ENCODE measurements at regions not wholly inside any gene's neighbourhood (a gene's known extent, or its start where the extent isn't known, plus 50 kb on each side); places are given as distances from the start of the nearest gene placed in this dataset.
"Not testable (repeated sequence)": the region's sequence is repeated elsewhere in the genome, so short reads cannot be mapped to it uniquely, and the experiment has no call there.

GRCh38 chr5:18276939-18277338, 642.7 kb downstream of the TAF11L14 start:
- Mint-ChIP-seq H3K9me3 (peaks cover 2 to 6% of the 10 kb centered on the region in 2 donors), H3K27me3 (no peaks in the 10 kb centered on the region), H3K27ac (no peak overlapping the region), H3K4me1 (ENCODE audit: low read depth in 2 of 2) (no peaks in the 10 kb centered on the region), H3K4me3 (no peak overlapping the region), H3K36me3 (ENCODE audit: insufficient read depth) (no peaks in the 10 kb centered on the region)
- no peak for DNase-seq
- no peak for ATAC-seq (replicated peaks)

- no peak overlapping the region for H3K4me3 Mint-ChIP-seq
- peaks cover 3% of the 10 kb centered on the region for H3K36me3 Mint-ChIP-seq (ENCODE audit: insufficient read depth)
- no peak for DNase-seq
- H3K27ac Mint-ChIP-seq = no peak overlapping the region
- no peaks in the 10 kb centered on the region for H3K4me1 Mint-ChIP-seq (ENCODE audit: low read depth in 2 of 2)
- no peak for ATAC-seq (replicated peaks)
- no peaks in the 10 kb centered on the region for H3K27me3 Mint-ChIP-seq
- H3K9me3 Mint-ChIP-seq = peaks cover under 1 to 4% of the 10 kb centered on the region in 2 donors
Measured at GRCh38 chr5:18281947-18282581, 647.8 kb downstream of the TAF11L14 start.

- H3K27me3 Mint-ChIP-seq = no peaks in the 10 kb centered on the region
- DNase-seq = no peak
- peaks cover 3% of the 10 kb centered on the region for H3K36me3 Mint-ChIP-seq (ENCODE audit: insufficient read depth)
- no peak for ATAC-seq (replicated peaks)
- peaks cover 7% of the 10 kb centered on the region in 2 donors for H3K9me3 Mint-ChIP-seq
- no peak overlapping the region for H3K4me3 Mint-ChIP-seq
- H3K4me1 Mint-ChIP-seq (ENCODE audit: low read depth in 2 of 2) = no peaks in the 10 kb centered on the region
- no peak overlapping the region for H3K27ac Mint-ChIP-seq
Measured at GRCh38 chr5:18285257-18285656, 651.0 kb downstream of the TAF11L14 start.

GRCh38 chr5:18292146-18292545, 657.9 kb downstream of the TAF11L14 start:
- no peak overlapping the region for H3K27ac Mint-ChIP-seq
- DNase-seq (no peak), ATAC-seq (replicated peaks) (no peak)
- no peaks in the 10 kb centered on the region for H3K36me3 Mint-ChIP-seq (ENCODE audit: insufficient read depth)
- no peaks in the 10 kb centered on the region for H3K4me1 Mint-ChIP-seq (ENCODE audit: low read depth in 2 of 2)
- H3K27me3 Mint-ChIP-seq = no peaks in the 10 kb centered on the region
- H3K4me3 Mint-ChIP-seq = no peak overlapping the region
- H3K9me3 Mint-ChIP-seq = peaks cover 5 to 27% of the 10 kb centered on the region in 2 donors

- ATAC-seq (replicated peaks); H3K4me1 Mint-ChIP-seq (ENCODE audit: low read depth in 2 of 2); H3K4me3 Mint-ChIP-seq; H3K27ac Mint-ChIP-seq; H3K36me3 Mint-ChIP-seq (ENCODE audit: insufficient read depth); H3K27me3 Mint-ChIP-seq; DNase-seq: not testable (repeated sequence)
- peaks cover 0 to 20% of the 10 kb centered on the region in 2 donors for H3K9me3 Mint-ChIP-seq
Measured at GRCh38 chr5:18295696-18296095, 661.4 kb downstream of the TAF11L14 start.

- ATAC-seq (replicated peaks) = no peak
- no peaks in the 10 kb centered on the region for H3K27me3 Mint-ChIP-seq
- DNase-seq = no peak
- no peak overlapping the region for H3K27ac Mint-ChIP-seq
- H3K9me3 Mint-ChIP-seq = peaks cover 3 to 20% of the 10 kb centered on the region in 2 donors
- H3K36me3 Mint-ChIP-seq (ENCODE audit: insufficient read depth) = no peaks in the 10 kb centered on the region
- H3K4me3 Mint-ChIP-seq = no peak overlapping the region
- no peaks in the 10 kb centered on the region for H3K4me1 Mint-ChIP-seq (ENCODE audit: low read depth in 2 of 2)
Measured at GRCh38 chr5:18299166-18299565, 664.9 kb downstream of the TAF11L14 start.

GRCh38 chr5:18305288-18305924, 671.1 kb downstream of the TAF11L14 start:
- H3K36me3 Mint-ChIP-seq (ENCODE audit: insufficient read depth) = no peaks in the 10 kb centered on the region
- H3K4me3 Mint-ChIP-seq = no peak overlapping the region
- no peak for DNase-seq
- ATAC-seq (replicated peaks) = no peak
- no peaks in the 10 kb centered on the region for H3K4me1 Mint-ChIP-seq (ENCODE audit: low read depth in 2 of 2)
- no peaks in the 10 kb centered on the region for H3K27me3 Mint-ChIP-seq
- no peak overlapping the region for H3K27ac Mint-ChIP-seq
- H3K9me3 Mint-ChIP-seq = peaks cover 0 to 5% of the 10 kb centered on the region in 2 donors

GRCh38 chr5:18311266-18311665, 677.0 kb downstream of the TAF11L14 start:
- Mint-ChIP-seq H3K36me3 (ENCODE audit: insufficient read depth) (no peaks in the 10 kb centered on the region), H3K4me1 (ENCODE audit: low read depth in 2 of 2) (no peaks in the 10 kb centered on the region), H3K27me3 (no peaks in the 10 kb centered on the region), H3K9me3 (no peaks in the 10 kb centered on the region), H3K27ac (no peak overlapping the region), H3K4me3 (no peak overlapping the region)
- ATAC-seq (replicated peaks) = no peak
- no peak for DNase-seq

- no peaks in the 10 kb centered on the region for H3K4me1 Mint-ChIP-seq (ENCODE audit: low read depth in 2 of 2)
- DNase-seq (no peak), ATAC-seq (replicated peaks) (no peak)
- no peaks in the 10 kb centered on the region for H3K9me3 Mint-ChIP-seq
- no peak overlapping the region for H3K4me3 Mint-ChIP-seq
- H3K36me3 Mint-ChIP-seq (ENCODE audit: insufficient read depth) = no peaks in the 10 kb centered on the region
- no peak overlapping the region for H3K27ac Mint-ChIP-seq
- no peaks in the 10 kb centered on the region for H3K27me3 Mint-ChIP-seq
Measured at GRCh38 chr5:18312016-18312415, 677.8 kb downstream of the TAF11L14 start.

- no peaks in the 10 kb centered on the region for H3K36me3 Mint-ChIP-seq (ENCODE audit: insufficient read depth)
- no peaks in the 10 kb centered on the region for H3K9me3 Mint-ChIP-seq
- no peak for ATAC-seq (replicated peaks)
- H3K4me3 Mint-ChIP-seq = no peak overlapping the region
- H3K27ac Mint-ChIP-seq = no peak overlapping the region
- H3K4me1 Mint-ChIP-seq (ENCODE audit: low read depth in 2 of 2) = no peaks in the 10 kb centered on the region
- no peak for DNase-seq
- H3K27me3 Mint-ChIP-seq = no peaks in the 10 kb centered on the region
Measured at GRCh38 chr5:18314192-18314778, 680.0 kb downstream of the TAF11L14 start.

- Mint-ChIP-seq H3K36me3 (ENCODE audit: insufficient read depth) (no peaks in the 10 kb centered on the region), H3K27me3 (no peaks in the 10 kb centered on the region), H3K9me3 (peaks cover 0 to 9% of the 10 kb centered on the region in 2 donors), H3K4me3 (no peak overlapping the region), H3K4me1 (ENCODE audit: low read depth in 2 of 2) (no peaks in the 10 kb centered on the region), H3K27ac (no peak overlapping the region)
- ATAC-seq (replicated peaks) (no peak), DNase-seq (no peak)
Measured at GRCh38 chr5:18321262-18321942, 687.1 kb downstream of the TAF11L14 start.

- Mint-ChIP-seq H3K9me3 (peaks cover 0 to 9% of the 10 kb centered on the region in 2 donors), H3K4me1 (ENCODE audit: low read depth in 2 of 2) (no peaks in the 10 kb centered on the region), H3K36me3 (ENCODE audit: insufficient read depth) (no peaks in the 10 kb centered on the region), H3K4me3 (no peak overlapping the region), H3K27me3 (no peaks in the 10 kb centered on the region), H3K27ac (no peak overlapping the region)
- DNase-seq (no peak), ATAC-seq (replicated peaks) (no peak)
Measured at GRCh38 chr5:18323891-18324290, 689.6 kb downstream of the TAF11L14 start.

- H3K27ac Mint-ChIP-seq = no peak overlapping the region
- no peak overlapping the region for H3K4me3 Mint-ChIP-seq
- H3K36me3 Mint-ChIP-seq (ENCODE audit: insufficient read depth) = no peaks in the 10 kb centered on the region
- H3K4me1 Mint-ChIP-seq (ENCODE audit: low read depth in 2 of 2) = no peaks in the 10 kb centered on the region
- no peaks in the 10 kb centered on the region for H3K27me3 Mint-ChIP-seq
- DNase-seq = no peak
- no peak for ATAC-seq (replicated peaks)
- H3K9me3 Mint-ChIP-seq = peaks cover 0 to 9% of the 10 kb centered on the region in 2 donors
Measured at GRCh38 chr5:18325431-18325830, 691.2 kb downstream of the TAF11L14 start.

GRCh38 chr5:18329328-18329727, 695.1 kb downstream of the TAF11L14 start:
- DNase-seq (no peak), ATAC-seq (replicated peaks) (no peak)
- Mint-ChIP-seq H3K9me3 (peaks cover 5 to 21% of the 10 kb centered on the region in 2 donors), H3K27ac (no peak overlapping the region), H3K4me1 (ENCODE audit: low read depth in 2 of 2) (no peaks in the 10 kb centered on the region), H3K4me3 (no peak overlapping the region), H3K36me3 (ENCODE audit: insufficient read depth) (no peaks in the 10 kb centered on the region), H3K27me3 (no peaks in the 10 kb centered on the region)

Data from effector memory CD8-positive, alpha-beta T cell (primary cell).